GM23248 (cell line): ENCODE measurements at regions not wholly inside any gene's neighbourhood (a gene's known extent, or its start where the extent isn't known, plus 50 kb on each side); places are given as distances from the start of the nearest gene placed in this dataset.

Experiments
- EZH2 ChIP-seq: fragments of 200-600 bp; sonication (generic); IDR thresholded peaks from 2 replicates; pipeline ENCODE4 v1.6.1; 2018; ENCODE audit warnings: antibody characterized with exemption, mild to moderate bottlenecking; ENCODE audit not compliant: insufficient read depth, poor library complexity, severe bottlenecking
- EZH2phosphoT487 ChIP-seq: fragments of 200-600 bp; sonication (generic); IDR thresholded peaks from 2 replicates; pipeline ENCODE4 v1.6.1; 2018; ENCODE audit warnings: antibody characterized with exemption, moderate library complexity, mild to moderate bottlenecking, low read depth; ENCODE audit not compliant: insufficient read depth

DNA sequence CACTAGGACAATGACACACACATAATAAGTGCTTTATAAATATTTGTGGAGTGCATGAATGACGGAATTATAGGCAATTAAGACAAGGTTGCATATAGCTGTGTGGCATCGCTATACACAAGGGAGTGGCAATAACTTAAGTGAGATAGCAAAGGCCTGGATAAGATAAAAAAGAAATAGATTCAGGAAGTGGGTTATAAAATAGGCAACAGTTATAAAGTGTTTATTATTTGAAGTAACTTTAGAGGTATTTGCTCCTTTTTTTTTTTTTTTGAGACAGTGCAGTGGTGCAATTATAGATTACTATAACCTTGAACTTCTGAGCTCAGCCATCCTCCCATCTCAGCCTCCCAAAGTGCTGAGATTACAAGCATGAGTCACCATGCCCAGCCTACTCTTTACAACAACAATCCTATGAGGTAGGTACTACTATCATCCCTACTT, 75.9 kb upstream of the LOC128125822 start:
- no peak for TF ChIP-seq EZH2
- no peak for TF ChIP-seq EZH2phosphoT487
